AG04450 (cell line): ENCODE measurements at regions not wholly inside any gene's neighbourhood (a gene's known extent, or its start where the extent isn't known, plus 50 kb on each side); places are given as distances from the start of the nearest gene placed in this dataset.

Experiments
- CTCF ChIA-PET: fragments of 300-600, 350-600 bp; formaldehyde crosslinking; extraction: SDS; loops from one replicate; lab custom pipeline; 2022; ENCODE audit warnings: antibody characterized with exemption, inconsistent platforms; lab: Charles Lee
- POLR2A ChIA-PET: fragments of 350-600 bp; formaldehyde crosslinking; extraction: SDS; loops from one replicate; lab custom pipeline; 2021; ENCODE audit warnings: antibody characterized with exemption, inconsistent platforms; lab: Yijun Ruan, JAX
- DNase-seq: peaks from one replicate; pipeline ENCODE4 v3.0.0-alpha.2; 2011; ENCODE audit warnings: low read depth, low spot score
- H3K27ac ChIP-seq: one replicate; pipeline ENCODE4 v1.5.1; 2012; ENCODE audit warnings: low read depth, low read length, control low read depth
- H3K27me3 ChIP-seq: one replicate; pipeline ENCODE4 v1.6.0; 2012; ENCODE audit warnings: low read length; ENCODE audit not compliant: control insufficient read depth, insufficient read depth
- H3K4me3 ChIP-seq: 2 replicates; pipeline ENCODE4 v1.5.1; 2011; ENCODE audit warnings: mild to moderate bottlenecking, low read depth, low read length, control low read depth
- H3K9me3 ChIP-seq: 2 replicates; pipeline ENCODE4 v1.5.1; 2012; ENCODE audit warnings: low read length; ENCODE audit not compliant: control insufficient read depth, insufficient read depth
- TF ChIP-seq, protein P1 (sequence below): IDR thresholded peaks from 2 replicates; pipeline ENCODE4 v1.5.1; 2011; ENCODE audit warnings: low read depth, low read length, control low read depth, inconsistent platforms

GRCh38 chr1:58264462-58264861, 282.1 kb downstream of the OMA1 start:
- Histone ChIP-seq H3K27me3 (no peaks in the 10 kb centered on the region), H3K9me3 (no peaks in the 10 kb centered on the region), H3K4me3 (no peak overlapping the region), H3K27ac (no peak overlapping the region)
- TF ChIP-seq, protein P1, sequence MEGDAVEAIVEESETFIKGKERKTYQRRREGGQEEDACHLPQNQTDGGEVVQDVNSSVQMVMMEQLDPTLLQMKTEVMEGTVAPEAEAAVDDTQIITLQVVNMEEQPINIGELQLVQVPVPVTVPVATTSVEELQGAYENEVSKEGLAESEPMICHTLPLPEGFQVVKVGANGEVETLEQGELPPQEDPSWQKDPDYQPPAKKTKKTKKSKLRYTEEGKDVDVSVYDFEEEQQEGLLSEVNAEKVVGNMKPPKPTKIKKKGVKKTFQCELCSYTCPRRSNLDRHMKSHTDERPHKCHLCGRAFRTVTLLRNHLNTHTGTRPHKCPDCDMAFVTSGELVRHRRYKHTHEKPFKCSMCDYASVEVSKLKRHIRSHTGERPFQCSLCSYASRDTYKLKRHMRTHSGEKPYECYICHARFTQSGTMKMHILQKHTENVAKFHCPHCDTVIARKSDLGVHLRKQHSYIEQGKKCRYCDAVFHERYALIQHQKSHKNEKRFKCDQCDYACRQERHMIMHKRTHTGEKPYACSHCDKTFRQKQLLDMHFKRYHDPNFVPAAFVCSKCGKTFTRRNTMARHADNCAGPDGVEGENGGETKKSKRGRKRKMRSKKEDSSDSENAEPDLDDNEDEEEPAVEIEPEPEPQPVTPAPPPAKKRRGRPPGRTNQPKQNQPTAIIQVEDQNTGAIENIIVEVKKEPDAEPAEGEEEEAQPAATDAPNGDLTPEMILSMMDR = no peak
- CTCF ChIA-PET = no interaction called here
- DNase-seq = no peak
- POLR2A ChIA-PET = no interaction called here

- no peaks in the 10 kb centered on the region for H3K27me3 ChIP-seq
- H3K9me3 ChIP-seq = no peaks in the 10 kb centered on the region
- H3K27ac ChIP-seq = no peak overlapping the region
- DNase-seq = no peak
- no peak overlapping the region for H3K4me3 ChIP-seq
- TF ChIP-seq, protein P1 = no peak
- ChIA-PET CTCF (no interaction called here), POLR2A (no interaction called here)
These were observed 283.8 kb downstream of the OMA1 start for GRCh38 chr1:58262702-58263101.

GRCh38 chr1:58258082-58258481, 288.4 kb downstream of the OMA1 start:
- H3K4me3 ChIP-seq = no peak overlapping the region
- TF ChIP-seq, protein P1 = no peak

DNA sequence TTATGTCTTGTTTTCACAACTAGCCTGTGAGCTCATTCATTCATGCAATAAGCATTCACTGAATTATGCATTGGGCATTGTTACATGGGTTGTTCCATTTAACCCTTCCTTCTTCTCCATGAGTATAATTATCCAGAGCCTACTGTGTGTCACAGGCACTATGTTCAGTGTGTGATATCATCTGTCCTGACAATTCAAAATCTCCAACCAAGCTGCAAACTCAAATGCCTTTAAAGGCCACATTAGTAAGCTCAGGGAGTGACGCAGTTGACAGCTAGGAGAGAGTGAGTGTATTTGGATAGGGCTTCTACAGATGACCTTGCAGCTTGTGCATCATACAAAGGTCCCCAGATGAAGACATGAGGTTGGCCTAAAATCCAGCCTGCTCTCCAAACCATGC, 289.5 kb downstream of the OMA1 start:
- no peak overlapping the region for H3K4me3 ChIP-seq
- no peak for DNase-seq
- no peaks in the 10 kb centered on the region for H3K9me3 ChIP-seq
- TF ChIP-seq, protein P1 = no peak
- H3K27me3 ChIP-seq = no peaks in the 10 kb centered on the region
- ChIA-PET POLR2A (no interaction called here), CTCF (no interaction called here)
- no peak overlapping the region for H3K27ac ChIP-seq

More at GRCh38 chr1:58258082-58258481, 288.4 kb downstream of the OMA1 start:
- H3K27me3 ChIP-seq = no peaks in the 10 kb centered on the region
- POLR2A ChIA-PET = no interaction called here
- no peak overlapping the region for H3K27ac ChIP-seq
- H3K9me3 ChIP-seq = no peaks in the 10 kb centered on the region
- CTCF ChIA-PET = no interaction called here
- no peak for DNase-seq

- ChIA-PET CTCF (no interaction called here), POLR2A (no interaction called here)
- no peak for DNase-seq
- TF ChIP-seq, protein P1 = no peak
- Histone ChIP-seq H3K9me3 (no peaks in the 10 kb centered on the region), H3K27ac (no peak overlapping the region), H3K27me3 (no peaks in the 10 kb centered on the region), H3K4me3 (no peak overlapping the region)
These were observed 290.0 kb downstream of the OMA1 start for GRCh38 chr1:58256546-58256945.
